ENCODE measurements at regions not wholly inside any gene's neighbourhood (a gene's known extent, or its start where the extent isn't known, plus 50 kb on each side); places are given as distances from the start of the nearest gene placed in this dataset.

DNA sequence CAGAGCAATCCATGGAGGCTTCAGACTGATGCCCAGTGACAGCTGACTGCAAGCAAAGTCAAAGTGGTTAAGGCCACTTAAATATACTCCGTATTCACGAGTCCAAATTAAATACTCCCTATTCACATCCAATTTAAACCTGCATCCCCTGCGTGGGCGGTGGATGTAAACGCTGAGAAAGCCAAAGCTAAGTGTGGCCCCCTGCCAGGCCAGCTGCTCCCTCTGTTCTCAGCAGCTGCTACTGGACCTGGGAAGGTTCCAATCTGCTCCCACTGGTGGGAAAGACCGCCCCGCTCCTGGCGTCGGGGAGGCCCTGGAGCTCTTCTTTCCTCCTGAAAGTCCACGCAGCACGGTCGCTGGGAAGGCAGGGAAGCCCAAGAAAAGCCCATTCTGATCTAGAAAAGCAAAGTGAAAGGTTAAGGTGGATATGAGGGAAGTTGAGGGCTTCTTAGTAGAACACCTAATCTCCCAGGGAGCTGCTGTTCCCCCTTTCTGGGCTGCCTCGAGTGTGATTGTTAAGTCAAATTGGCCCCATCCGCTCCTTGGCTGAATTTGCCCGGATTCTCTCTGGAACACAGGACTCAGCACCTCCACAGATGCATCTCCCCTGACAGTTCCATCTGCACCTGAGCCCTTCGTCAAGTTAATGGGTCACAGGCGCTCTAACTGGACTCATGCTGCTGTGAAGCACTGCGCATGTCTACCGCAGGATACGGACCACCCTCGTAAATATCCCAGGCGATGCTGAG is 205.5 kb downstream of the USP12 start:
- peak; percentile 76 for DNase-seq

GRCh38 chr13:26964278-26965250 is 204.0 kb upstream of the GPR12 start:
- peak; percentile 62 for DNase-seq

GRCh38 chr13:26962671-26963070 is 202.1 kb upstream of the GPR12 start:
- no peak for DNase-seq

- no peak for DNase-seq
Measured at GRCh38 chr13:26961890-26962615, 201.5 kb upstream of the GPR12 start.

- no peak for DNase-seq
Measured at GRCh38 chr13:26957182-26957581, 196.6 kb upstream of the GPR12 start.

DNA sequence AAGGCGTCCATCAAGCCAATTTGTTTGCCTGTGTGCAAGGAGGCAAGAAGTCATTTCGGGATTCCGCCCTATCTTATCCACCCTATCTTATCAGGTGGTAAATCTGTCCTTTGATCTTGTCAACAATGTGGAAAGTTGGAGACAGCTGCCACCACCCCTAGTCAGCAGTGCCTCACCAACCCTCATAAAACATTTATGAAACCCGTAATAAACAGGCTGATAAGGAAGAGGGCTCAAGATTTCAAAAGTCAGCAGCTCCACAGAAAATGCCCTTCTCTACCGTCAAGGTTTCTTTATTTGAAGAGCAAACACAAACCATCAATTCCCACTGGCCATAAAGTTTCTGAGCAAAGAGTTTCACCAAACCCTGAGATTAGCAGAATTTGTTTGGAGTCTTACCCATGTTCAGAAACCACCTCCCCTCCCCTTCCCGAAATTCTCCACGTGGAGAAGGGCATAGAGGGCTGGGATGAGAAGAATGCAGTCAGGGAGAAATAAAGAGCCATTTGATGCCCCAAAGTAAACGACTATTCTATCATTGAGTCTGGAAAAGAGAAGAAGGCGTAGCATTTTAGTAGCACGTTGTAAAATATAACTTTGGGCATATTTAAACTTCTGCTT is 196.0 kb upstream of the GPR12 start:
- no peak for DNase-seq

GRCh38 chr13:26954976-26955375 is 194.4 kb upstream of the GPR12 start:
- DNase-seq, result no peak

- DNase-seq, result peak; percentile 80
Measured at GRCh38 chr13:26953291-26953690, 192.7 kb upstream of the GPR12 start.

- no peak for DNase-seq
Measured at GRCh38 chr13:26952551-26953143, 192.1 kb upstream of the GPR12 start.

GRCh38 chr13:26951581-26952177 is 191.1 kb upstream of the GPR12 start:
- no peak for DNase-seq

GRCh38 chr13:26950968-26951367 is 190.4 kb upstream of the GPR12 start:
- no peak for DNase-seq

GRCh38 chr13:26950546-26950945 is 190.0 kb upstream of the GPR12 start:
- DNase-seq, result no peak

DNA sequence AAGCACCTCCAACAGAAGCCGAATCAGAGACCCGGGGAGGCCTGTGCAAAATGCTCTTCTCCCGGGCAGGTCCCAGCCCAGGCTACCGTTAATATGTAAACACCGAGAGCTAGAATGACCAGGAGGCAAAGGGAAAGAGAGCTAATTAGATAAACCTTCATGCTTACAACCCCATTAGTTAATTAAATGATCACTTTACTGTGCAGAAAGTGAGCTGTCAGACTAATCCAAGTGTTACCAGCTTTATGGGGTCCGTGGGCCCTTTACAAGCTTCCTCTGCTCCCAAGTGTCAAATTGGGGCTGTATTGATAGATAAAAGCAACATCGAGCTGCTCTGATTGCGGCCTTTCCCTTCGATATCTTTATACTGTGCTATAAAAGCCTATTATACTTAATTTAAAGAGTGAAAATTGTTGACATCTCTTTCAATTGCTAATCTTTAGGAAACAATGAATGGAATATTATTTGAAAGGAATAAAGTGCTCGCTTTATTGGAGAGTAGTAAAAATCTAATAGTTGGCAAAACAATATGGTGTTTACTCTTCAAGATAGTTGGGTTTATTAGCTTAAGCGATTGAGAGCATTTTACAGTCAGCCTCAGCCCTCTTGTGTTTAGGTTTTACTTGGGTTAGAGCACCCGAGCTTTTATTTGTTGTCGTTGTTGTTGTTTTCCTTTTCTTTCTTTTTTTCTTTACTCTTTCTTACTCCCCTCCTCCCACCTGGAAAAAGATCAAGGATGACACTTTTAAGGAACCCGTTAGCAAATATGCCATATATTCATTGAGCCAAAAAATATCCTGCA is 189.3 kb upstream of the GPR12 start:
- DNase-seq, result peak; percentile 96

GRCh38 chr13:26948353-26948752 is 187.8 kb upstream of the GPR12 start:
- no peak for DNase-seq

DNA sequence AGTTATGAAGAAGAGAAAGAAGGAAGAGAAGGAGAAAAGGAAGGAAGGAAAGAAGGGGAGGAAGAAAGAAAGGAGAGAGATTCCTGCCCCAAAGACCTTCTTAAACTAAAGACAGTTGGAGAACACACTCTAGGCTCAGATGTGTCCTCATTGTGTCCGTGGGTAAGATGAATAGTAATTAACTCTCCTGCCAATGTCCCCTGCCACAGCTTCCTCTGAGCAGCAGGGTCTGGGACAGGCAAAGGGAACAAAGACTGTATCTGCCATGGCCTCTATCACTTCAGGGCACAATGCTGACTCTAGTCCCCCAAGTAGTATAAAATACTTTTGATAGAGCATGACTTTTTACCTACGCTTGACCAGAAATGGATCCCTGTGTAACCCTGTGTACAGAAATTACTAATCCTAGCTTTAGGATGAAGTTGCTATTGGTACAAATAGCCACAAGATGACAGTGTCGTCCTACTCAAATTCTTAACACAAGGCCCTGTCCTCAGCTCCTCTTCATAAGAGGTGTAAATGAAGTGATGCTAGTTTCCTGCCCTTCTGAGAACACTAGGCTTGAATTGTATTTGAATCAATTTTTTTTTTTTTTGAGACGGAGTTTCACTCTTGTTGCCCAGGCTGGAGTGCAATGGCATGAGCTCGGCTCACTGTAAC is 186.2 kb upstream of the GPR12 start:
- DNase-seq, result peak; percentile 88

- no peak for DNase-seq
Measured at GRCh38 chr13:26943748-26944147, 183.2 kb upstream of the GPR12 start.

DNA sequence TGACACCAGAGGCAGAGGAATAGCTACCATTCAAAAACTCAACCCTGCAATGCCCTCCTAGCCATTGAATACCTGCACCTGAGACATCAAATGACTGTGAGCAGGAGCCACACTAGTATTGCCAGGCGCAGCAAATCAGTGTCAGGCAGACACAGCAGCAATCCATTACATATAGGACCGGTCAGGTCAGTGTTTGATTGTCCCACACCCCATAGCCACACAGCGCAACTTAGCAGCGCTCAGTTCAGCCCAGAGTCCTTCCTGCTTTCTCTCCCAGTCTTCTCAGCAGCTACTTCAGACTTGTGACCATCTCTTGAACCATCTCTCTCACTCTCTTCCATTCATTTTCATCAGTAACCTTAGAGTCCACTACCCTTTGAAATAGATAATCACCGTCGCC is 181.6 kb upstream of the GPR12 start:
- no peak for DNase-seq

GRCh38 chr13:26941345-26942174 is 181.0 kb upstream of the GPR12 start:
- no peak for DNase-seq

DNA sequence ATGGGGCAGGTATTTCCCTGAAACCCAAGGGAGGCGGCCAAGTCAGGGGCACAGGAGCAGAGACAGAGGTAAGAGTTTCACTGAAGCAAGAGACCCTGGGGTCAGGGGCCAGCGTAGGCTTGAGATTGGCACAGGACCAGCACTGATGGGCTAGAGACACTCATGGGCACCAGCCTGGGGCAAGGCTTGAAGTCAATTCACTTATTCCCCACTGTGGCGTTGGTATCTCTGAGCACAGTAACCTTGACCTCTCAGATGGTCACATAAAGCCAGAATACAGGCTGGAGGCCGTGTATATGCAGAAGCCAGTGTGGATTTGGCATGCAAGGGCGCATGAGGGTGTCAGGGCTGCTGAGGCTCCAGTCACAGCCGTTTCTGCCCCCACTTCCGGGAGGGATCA is 173.5 kb upstream of the GPR12 start:
- no peak for DNase-seq

- no peak for DNase-seq
Measured at GRCh38 chr13:26932465-26932864, 171.9 kb upstream of the GPR12 start.
